ENCODE measurements at regions not wholly inside any gene's neighbourhood (a gene's known extent, or its start where the extent isn't known, plus 50 kb on each side); places are given as distances from the start of the nearest gene placed in this dataset.

DNA sequence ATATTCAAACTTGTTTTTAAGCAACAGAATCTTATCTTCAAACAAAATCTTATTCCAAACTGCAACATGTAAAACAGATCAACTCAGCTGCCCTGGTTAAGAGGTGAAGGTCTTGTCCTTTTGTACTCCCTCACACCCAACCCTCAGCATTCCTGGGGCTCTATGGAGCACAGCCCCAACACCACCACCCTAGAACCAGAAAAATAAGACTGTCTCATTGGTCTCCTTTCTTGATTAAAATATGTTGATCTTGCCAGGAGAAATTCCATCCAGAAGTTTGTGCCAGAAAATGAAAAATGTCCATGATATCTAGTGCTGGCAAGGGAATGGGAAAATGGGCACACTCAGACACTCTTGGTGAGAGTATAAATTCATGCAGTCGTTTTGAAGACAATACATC lies 62.1 kb upstream of the TMEM17 start:
- Histone ChIP-seq H4K20me1 (ENCODE audit: insufficient read depth, low read length) (no peaks in the 10 kb centered on the region), H3K27me3 (ENCODE audit: insufficient read depth, low read length, poor library complexity) (no peaks in the 10 kb centered on the region), H3K36me3 (ENCODE audit: insufficient read depth, low read length) (no peaks in the 10 kb centered on the region), H3K4me1 (ENCODE audit: insufficient read depth, low read length) (no peaks in the 10 kb centered on the region), H3K4me2 (ENCODE audit: insufficient read depth, low read length) (no peak overlapping the region), H3K27ac (ENCODE audit: low read length) (no peak overlapping the region), H3K79me2 (ENCODE audit: insufficient read depth, low read length) (no peaks in the 10 kb centered on the region), H3K4me3 (ENCODE audit: low read depth in 1 of 2, low read length in 2 of 2) (no peak overlapping the region), H3K9me3 (ENCODE audit: insufficient read depth, low read length, severe bottlenecking) (no peaks in the 10 kb centered on the region), H3K9ac (ENCODE audit: low read depth, low read length) (no peak overlapping the region), H2AFZ (ENCODE audit: low read depth, low read length) (no peak overlapping the region)
- no peak for DNase-seq
- ATAC-seq (ENCODE audit: insufficient read depth, low read depth), result no peak
- TF ChIP-seq EZH2 (IDR thresholded peaks at IDR 0.05; ENCODE audit: borderline replicate concordance, low read depth, low read length, severe bottlenecking) (no peak), CTCF (IDR thresholded peaks at IDR 0.05; ENCODE audit: borderline replicate concordance, extremely low read depth, low read length, poor library complexity, severe bottlenecking) (no peak)

GRCh38 chr2:62567669-62568068 lies 61.7 kb upstream of the TMEM17 start:
- Histone ChIP-seq H2AFZ (ENCODE audit: low read depth, low read length) (no peak overlapping the region), H3K79me2 (ENCODE audit: insufficient read depth, low read length) (no peaks in the 10 kb centered on the region), H4K20me1 (ENCODE audit: insufficient read depth, low read length) (no peaks in the 10 kb centered on the region), H3K9me3 (ENCODE audit: insufficient read depth, low read length, severe bottlenecking) (no peaks in the 10 kb centered on the region), H3K27me3 (ENCODE audit: insufficient read depth, low read length, poor library complexity) (no peaks in the 10 kb centered on the region), H3K4me2 (ENCODE audit: insufficient read depth, low read length) (no peak overlapping the region), H3K9ac (ENCODE audit: low read depth, low read length) (no peak overlapping the region), H3K4me3 (ENCODE audit: low read depth in 1 of 2, low read length in 2 of 2) (no peak overlapping the region), H3K36me3 (ENCODE audit: insufficient read depth, low read length) (no peaks in the 10 kb centered on the region), H3K27ac (ENCODE audit: low read length) (no peak overlapping the region), H3K4me1 (ENCODE audit: insufficient read depth, low read length) (no peaks in the 10 kb centered on the region)
- DNase-seq, result no peak
- no peak for ATAC-seq (ENCODE audit: insufficient read depth, low read depth)
- TF ChIP-seq EZH2 (IDR thresholded peaks at IDR 0.05; ENCODE audit: borderline replicate concordance, low read depth, low read length, severe bottlenecking) (no peak), CTCF (IDR thresholded peaks at IDR 0.05; ENCODE audit: borderline replicate concordance, extremely low read depth, low read length, poor library complexity, severe bottlenecking) (no peak)

DNA sequence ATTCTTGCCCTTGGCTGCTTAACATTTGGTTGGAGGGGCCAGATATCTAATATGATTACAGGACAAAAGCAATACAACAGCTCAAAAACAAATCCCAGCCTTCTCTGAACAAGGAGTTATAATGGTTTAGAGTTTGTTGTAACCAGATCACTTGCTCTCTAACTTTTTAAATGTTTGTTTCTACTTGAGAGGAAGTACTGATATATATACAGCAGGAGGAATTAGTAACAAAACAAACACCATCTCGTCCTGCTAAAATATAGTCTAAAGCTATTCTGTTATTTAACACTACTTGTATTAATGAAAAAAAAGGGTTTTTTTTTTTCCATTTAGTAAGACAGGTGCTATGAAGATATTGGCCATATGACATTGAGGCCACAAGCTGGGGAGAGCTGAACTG lies 60.9 kb upstream of the TMEM17 start:
- no peak for DNase-seq
- no peak for ATAC-seq (ENCODE audit: insufficient read depth, low read depth)
- Histone ChIP-seq H3K27me3 (ENCODE audit: insufficient read depth, low read length, poor library complexity) (no peaks in the 10 kb centered on the region), H3K9me3 (ENCODE audit: insufficient read depth, low read length, severe bottlenecking) (no peaks in the 10 kb centered on the region), H3K36me3 (ENCODE audit: insufficient read depth, low read length) (no peaks in the 10 kb centered on the region), H3K4me2 (ENCODE audit: insufficient read depth, low read length) (no peak overlapping the region), H3K4me3 (ENCODE audit: low read depth in 1 of 2, low read length in 2 of 2) (no peak overlapping the region), H3K4me1 (ENCODE audit: insufficient read depth, low read length) (no peaks in the 10 kb centered on the region), H3K79me2 (ENCODE audit: insufficient read depth, low read length) (no peaks in the 10 kb centered on the region), H2AFZ (ENCODE audit: low read depth, low read length) (no peak overlapping the region), H4K20me1 (ENCODE audit: insufficient read depth, low read length) (no peaks in the 10 kb centered on the region), H3K9ac (ENCODE audit: low read depth, low read length) (no peak overlapping the region), H3K27ac (ENCODE audit: low read length) (no peak overlapping the region)
- TF ChIP-seq CTCF (IDR thresholded peaks at IDR 0.05; ENCODE audit: borderline replicate concordance, extremely low read depth, low read length, poor library complexity, severe bottlenecking), result no peak

GRCh38 chr2:62565309-62565908 lies 59.4 kb upstream of the TMEM17 start:
- no peaks in the 10 kb centered on the region for H3K27me3 ChIP-seq (ENCODE audit: insufficient read depth, low read length, poor library complexity)
- no peak overlapping the region for H3K27ac ChIP-seq (ENCODE audit: low read length)
- no peaks in the 10 kb centered on the region for H3K9me3 ChIP-seq (ENCODE audit: insufficient read depth, low read length, severe bottlenecking)
- no peaks in the 10 kb centered on the region for H3K4me1 ChIP-seq (ENCODE audit: insufficient read depth, low read length)
- no peaks in the 10 kb centered on the region for H3K36me3 ChIP-seq (ENCODE audit: insufficient read depth, low read length)
- no peak for ATAC-seq (ENCODE audit: insufficient read depth, low read depth)
- no peaks in the 10 kb centered on the region for H3K79me2 ChIP-seq (ENCODE audit: insufficient read depth, low read length)
- no peak overlapping the region for H3K4me2 ChIP-seq (ENCODE audit: insufficient read depth, low read length)
- DNase-seq, result no peak
- no peak overlapping the region for H2AFZ ChIP-seq (ENCODE audit: low read depth, low read length)
- no peak overlapping the region for H3K9ac ChIP-seq (ENCODE audit: low read depth, low read length)
- no peaks in the 10 kb centered on the region for H4K20me1 ChIP-seq (ENCODE audit: insufficient read depth, low read length)
- H3K4me3 ChIP-seq (ENCODE audit: low read depth in 1 of 2, low read length in 2 of 2), result no peak overlapping the region
- TF ChIP-seq CTCF (IDR thresholded peaks at IDR 0.05; ENCODE audit: borderline replicate concordance, extremely low read depth, low read length, poor library complexity, severe bottlenecking) (no peak), EZH2 (IDR thresholded peaks at IDR 0.05; ENCODE audit: borderline replicate concordance, low read depth, low read length, severe bottlenecking) (no peak)
